Ammon's horn (tissue), 1 donor: ENCODE measurements at regions not wholly inside any gene's neighbourhood (a gene's known extent, or its start where the extent isn't known, plus 50 kb on each side); places are given as distances from the start of the nearest gene placed in this dataset.
"Not testable (repeated sequence)": the region's sequence is repeated elsewhere in the genome, so short reads cannot be mapped to it uniquely, and the experiment has no call there.

ENCODE experiments used
- DNase-seq: peaks from one replicate; pipeline ENCODE4 v3.0.0-alpha.2; 2016; ENCODE audit warnings: low spot score

DNA sequence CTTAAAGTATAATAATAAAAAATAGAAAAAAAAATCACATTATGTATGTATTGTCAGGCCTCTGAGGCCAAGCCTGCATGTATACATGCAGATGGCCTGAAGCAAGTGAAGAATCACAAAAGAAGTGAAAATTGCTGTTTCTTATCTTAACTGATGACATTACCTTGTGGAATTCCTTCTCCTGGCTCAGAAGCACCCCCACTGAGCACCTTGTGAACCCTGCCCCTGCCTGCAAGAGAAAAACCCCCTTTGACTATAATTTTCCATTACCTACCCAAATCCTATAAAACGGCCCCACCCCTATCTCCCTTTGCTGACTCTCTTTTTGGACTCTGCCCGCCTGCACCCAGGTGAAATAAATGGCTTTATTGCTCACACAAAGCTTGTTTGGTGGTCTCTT is 1086.5 kb downstream of the SORCS3 start:
- not testable (repeated sequence) for DNase-seq

DNA sequence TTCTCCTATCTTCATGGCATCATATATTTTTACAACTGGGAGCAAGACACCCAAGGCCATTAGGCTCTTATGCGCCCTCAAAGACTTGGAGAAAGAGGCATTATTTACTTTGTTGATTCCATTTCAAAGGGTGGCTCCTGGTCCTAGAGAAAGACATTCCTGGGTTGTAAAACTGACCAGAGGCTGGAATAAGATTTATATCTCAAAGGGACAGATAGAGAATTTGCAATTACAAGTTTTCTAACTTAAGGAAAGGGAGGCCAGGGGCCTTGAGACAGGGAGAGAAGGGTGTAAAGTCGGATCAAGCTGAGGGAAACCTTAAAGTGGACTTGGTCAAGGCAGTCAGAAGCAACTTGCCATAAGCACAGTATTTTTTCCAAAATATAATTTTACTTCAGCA is 1086.0 kb downstream of the SORCS3 start:
- no peak for DNase-seq

DNA sequence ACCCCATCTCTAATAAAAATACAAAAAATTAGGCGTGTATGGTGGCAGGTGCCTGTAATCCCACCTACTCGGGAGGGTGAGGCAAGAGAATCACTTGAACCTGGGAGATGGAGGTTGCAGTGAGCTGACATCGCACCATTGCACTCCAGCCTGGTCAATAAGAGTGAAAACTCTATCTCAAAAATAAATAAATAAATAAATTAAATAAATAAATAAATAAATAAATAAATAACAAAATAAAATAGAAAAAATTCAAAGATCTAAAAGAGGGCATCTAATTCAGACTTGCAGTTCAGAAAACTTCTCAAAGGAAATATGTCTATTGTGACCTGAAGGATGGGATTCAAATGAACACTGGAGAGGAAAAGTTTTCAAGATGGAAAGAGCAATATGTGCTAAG is 1085.1 kb downstream of the SORCS3 start:
- DNase-seq, result no peak

DNA sequence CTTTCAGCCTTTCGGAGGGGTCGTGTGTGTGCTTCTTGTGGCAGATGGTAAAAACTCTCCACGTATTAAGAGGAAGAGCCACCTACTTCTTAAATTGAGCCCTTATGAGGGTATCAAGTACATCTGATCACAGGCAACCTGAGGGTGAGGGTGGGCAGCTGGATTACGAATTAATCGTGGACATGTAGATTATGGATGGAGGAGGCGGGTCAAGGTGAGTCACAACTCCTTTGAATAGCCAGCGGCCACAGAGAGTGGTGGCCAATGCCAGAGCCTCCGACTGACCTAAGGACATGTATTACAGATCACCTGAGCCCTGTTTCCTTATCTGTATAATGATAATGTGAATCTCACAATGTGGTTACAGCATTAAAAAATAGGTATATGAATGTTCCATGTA is 1083.9 kb downstream of the SORCS3 start:
- DNase-seq, result no peak

DNA sequence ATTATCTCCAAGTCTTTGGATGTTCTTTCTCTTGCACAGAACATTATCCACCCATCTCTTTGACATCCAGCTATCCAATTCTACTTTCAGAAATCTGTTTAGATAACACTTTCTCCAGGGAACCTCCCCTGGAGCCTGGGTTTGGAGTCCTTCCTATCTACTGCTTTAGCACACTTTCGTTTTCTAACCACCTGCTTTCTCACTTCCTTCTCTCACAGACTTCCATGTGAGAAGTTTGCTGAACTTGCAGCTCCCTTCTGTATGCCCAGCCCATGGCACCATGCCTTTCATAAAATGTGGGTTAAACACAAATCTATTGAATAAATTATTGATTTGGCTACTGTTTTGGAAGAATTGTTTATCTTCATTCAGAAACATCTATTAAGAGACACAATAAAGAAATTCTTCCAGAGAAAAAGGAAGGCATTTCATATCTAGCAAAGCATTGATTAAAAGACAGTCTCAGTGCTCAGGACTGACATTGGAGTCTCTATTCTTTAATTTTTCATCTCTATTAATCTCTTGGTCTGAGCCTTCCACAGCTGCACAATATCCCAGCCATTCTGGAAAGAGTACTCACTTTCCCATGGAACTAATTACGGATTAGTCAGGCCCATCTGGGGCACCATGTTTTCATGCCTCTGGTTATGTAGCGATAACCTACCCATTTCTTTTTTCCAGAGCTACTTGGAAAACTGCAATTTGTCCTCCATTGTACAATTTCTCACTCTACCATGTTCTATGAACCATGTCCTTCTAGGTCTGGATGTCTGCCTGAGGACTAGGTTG is 1077.3 kb downstream of the SORCS3 start:
- no peak for DNase-seq

DNA sequence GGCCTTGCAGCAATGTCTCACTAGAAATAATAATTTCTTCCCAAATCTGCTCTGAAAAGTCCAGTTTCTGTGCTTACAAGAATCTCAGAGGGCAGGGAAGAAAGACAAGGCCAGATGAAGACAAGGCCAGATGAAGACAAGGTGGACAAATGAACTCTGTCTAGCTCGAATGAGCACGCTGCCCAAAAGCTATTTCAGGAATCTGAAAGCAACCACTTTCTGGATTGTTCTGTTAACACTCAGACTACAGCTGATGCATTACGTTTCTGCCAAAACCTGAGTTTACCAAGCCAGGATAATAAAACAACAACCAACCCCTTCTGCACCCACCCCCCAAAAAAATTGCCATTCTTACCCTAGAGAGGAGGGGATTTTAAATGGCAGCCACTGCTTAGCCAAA is 1073.6 kb downstream of the SORCS3 start:
- no peak for DNase-seq

DNA sequence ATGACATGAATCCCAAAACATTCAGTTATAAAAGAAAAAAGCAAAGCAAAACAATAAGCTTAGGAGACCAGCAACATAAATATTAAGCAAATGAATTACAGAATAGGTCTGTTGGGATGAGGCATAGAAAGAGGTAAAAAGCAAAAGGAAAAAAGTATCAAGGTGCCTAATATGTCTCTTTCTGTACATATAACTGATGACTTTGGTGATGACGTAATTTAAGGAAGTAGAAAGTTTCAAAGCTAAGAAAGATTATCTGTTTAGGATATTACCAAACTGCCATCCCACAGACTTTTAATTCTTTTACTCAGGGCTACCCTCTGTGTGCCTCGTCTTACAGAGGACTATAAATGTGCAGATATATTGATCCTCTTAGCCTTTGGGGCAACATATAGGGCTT is 1066.5 kb downstream of the SORCS3 start:
- DNase-seq, result no peak

DNA sequence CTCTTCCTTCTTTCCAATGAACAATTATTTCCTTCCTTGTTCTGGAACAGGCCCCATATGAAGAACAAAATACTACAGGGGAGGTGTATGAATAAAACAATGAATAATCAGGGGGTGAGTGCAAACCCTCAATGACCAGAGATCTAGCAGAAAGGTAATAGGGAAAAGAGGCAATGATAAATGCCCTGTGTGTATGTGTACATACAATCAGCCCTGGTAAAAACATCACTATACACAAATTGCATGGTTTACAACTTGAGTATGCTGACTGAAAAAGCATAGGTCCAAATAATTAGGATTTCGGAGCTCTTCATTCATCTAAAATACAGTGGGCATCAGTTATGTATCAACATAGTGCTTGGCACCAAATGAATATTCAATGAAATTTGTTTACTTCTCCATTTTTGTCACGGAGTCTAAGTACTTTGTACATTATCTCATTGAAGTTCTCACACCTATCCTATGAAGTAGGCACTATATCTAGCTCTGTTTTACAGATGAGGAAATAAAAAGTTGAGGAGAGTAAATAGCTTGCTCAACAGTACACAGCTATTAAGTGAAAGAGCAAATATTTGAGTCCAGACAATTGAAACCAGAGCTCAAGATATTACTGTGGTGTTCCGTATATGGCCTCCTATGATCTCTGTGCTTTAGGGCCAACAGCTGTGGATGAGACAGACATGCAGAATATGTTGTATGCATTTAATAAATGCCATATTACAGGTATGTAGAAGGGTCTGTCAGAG is 1065.4 kb downstream of the SORCS3 start:
- DNase-seq, result no peak

DNA sequence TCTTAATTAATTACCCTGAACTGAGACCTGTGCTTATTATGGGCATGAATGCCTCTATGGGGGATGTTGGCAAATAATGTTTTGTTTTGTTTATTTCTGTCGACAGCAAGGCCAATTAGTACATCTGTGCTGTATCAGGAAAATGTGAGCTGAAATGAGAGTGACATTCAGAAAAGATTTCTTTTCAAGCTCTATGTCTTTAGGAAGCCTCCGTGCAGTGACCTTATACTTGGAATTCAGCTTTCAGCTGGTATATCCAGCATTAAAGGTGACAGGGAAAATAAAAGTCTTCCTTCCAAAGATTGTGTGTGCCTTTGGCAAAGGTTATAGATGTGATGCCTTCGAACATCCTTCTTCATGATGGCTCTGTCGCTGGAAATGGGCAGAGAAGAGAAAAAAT is 1061.1 kb downstream of the SORCS3 start:
- no peak for DNase-seq

DNA sequence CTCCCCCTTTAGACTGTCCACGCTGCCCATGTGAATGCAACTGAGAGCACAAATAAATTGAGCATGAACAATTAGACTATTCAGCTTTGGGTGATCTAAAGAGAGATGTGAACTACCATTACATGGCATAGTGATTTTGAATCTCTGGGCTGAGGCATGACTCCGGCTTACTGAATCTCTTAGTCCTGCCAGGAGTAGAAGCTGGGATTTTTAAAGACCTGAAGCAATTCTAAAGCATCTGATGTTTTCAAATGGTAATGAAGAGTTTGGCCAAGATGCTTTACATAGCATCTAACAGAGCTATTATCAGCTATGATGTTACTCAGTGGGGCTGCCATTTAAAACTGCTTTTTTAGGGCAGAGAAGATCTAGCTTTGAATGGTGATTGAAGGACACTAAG is 1059.1 kb downstream of the SORCS3 start:
- DNase-seq, result no peak

DNA sequence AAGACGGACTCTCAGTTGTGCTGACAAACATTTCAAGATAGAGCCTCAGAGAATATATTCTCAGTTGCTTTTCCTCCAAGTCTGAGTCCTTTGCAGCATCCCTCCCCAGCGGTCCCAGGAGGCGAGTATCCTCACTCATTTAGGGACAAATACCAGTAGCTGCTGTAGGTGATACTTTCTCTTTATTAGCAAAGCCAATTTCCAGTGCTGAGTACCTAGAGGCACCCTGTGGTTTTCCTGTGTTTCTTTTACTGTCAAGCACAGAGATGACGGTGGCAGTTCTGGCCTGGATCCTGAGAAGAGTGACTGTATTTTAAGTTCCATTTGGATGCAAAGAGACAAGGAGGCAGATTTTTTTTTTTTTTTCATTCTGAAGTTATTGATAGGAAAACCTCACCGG is 1058.4 kb downstream of the SORCS3 start:
- no peak for DNase-seq

DNA sequence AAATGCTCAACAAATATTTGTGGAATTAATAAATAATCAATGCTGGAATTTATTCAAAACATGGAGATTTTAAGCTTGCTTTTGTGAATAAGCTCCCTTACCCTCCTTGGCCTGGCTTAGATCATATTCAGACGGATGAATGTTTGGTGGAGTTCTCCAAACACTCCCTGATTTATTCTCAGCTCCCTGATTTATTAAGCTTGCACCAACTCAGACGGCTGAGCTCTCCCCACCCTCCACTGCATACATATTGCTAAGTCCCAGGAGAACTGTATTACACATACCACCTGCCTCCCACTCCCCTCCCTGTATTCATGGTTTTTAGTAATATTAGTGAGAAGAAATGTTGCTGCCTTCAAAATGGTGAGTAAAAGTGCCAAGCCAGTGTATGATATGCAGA is 1057.5 kb downstream of the SORCS3 start:
- DNase-seq, result no peak

DNA sequence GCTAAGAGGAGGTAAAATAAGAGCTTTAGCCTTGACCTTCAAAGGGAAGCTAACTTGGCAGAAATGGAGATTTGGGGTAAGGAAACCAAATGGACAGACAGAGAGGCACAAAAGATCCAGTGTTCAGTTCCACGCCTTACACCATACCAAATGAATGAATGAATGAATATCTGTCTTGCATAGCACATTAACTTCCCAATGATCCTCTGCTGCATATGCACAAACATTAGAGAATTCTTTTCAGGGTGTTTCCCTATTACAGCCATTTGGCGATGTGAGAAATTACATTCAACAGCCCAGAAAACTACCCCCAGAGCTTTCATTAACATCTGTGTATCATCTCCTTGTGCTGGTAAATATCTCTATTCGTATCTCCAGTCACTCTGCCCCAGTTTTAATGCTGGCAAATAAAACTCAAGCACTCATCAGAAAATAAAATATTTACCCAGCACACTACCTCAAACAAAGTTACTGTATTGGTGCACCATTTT is 1056.2 kb downstream of the SORCS3 start:
- no peak for DNase-seq

DNA sequence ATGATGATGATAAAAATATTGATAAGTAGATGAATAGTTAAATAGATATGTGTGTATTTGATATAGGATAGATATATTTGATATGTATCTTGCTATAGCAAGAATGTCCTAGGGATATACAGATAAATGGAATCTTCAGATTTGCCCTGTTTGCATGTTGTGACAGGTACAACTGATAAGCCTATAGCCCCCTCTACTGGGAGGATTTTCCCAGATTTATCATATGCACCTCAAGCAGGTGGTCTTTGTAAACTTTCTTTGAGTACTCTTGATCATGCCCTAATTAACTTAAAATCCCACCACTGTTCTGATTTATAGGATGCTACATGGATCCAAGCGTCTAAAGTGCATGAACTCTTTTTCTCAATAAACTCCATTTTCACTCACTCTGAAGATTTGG is 1050.7 kb downstream of the SORCS3 start:
- peak; percentile 12 for DNase-seq

DNA sequence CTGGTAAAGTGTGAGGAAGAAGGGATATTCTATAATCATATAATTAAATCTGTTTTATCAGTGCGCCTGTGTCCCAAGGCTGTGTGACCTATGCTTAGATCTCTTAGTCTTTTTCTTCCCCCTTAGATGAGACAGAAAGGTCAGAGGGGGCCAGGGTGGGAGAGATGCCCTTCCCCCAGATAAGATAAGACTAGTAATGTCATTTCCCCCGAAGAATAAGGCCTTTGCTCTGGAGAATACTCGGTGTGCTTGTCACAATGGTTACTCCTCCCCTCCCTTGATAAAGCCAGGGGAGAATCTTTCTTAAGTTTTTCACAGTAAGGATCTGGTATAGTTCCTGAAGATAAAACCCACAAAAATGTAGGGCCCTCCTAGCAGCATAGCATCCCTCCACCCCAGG is 1041.8 kb downstream of the SORCS3 start:
- no peak for DNase-seq

DNA sequence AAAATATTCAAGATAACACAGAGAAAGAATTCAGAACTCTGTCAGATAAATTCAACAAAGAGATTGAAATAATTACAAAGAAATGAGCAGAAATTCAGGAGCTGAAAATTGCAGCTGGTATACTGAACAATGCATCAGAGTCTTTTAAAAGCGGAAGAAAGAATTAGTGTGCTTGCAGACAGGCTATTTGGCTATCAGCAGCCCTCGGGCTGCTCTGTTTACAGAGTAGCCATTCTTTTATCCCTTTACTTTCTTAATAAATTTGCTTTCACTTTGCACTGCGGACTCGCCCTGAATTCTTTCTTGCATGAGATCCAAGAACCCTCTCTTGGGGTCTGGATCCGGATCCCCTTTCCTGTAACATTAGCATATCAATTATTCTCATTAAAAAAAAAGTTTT is 1040.0 kb downstream of the SORCS3 start:
- DNase-seq, result no peak

DNA sequence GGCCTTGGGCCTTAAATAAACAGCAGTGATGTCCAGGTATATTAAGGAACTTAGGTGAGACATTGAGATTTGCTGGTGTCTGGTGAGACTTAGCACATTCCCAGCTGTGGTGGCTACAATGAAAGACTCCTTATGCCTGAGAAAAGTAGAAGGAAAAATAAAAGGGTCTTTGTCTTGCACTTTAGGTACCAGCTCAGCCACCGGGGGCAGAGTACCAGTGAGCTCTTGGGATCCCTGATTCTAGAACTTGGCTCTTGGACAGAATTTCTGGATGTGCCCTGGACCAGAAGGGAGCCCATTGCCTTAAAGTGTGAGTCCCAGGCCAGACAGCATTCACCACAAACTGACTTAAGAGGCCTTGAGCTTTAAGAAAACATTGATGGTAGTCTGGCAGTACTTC is 1038.7 kb downstream of the SORCS3 start:
- no peak for DNase-seq

DNA sequence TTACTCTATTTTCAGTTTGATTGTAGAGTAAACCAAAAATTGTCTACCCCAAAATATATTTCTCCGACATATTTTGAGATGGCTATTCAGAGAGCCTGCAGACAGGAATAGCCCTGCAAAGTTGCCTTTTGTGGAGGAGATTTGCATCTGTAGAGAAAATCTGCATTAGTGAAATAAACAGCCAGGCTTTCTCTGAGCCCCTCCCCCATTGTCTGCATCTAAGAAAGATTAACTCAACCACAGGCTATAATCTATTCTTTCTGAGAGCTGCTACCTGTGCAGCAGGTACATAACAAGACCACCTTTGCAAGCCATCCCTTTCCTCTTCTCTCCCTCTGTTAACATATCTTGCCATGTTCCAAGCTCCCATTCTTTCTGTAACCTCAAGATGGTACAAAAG is 1034.2 kb downstream of the SORCS3 start:
- DNase-seq, result no peak

DNA sequence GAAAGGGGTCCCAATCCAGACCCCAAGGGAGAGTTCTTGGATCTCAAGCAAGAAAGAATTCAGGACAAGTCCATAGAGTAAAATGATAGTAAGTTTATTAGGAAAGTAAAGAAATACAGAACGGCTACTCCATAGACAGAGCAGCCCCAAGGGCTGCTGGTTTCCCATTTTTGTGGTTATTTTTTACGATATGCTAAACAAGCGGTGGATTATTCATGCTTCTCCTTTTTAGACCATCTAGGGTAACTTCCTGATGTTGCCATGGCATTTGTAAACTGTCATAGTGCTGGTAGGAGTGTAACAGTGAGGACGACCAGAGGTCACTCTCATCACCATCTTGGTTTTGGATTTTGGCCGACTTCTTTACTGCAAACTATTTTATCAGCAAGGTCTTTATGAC is 1033.4 kb downstream of the SORCS3 start:
- no peak for DNase-seq

DNA sequence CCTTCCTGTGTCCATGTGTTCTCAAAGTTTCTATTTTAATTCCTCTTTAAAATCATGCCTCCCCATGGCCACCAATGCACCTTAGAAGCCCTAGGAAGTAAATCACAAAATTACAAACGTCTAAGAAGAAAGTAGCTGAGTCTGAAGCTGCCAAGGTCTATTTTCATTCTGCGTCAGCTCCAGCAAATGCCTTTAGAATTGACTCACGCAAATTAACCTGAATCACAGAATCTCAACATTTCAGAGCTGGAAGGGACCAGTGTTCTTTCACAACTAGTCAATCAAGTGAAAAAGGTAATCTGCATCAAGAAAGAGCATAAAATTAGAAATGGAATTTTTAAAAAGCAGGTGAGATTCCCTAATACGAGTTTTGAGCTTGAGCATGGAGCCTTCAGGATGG is 1017.6 kb downstream of the SORCS3 start:
- no peak for DNase-seq

DNA sequence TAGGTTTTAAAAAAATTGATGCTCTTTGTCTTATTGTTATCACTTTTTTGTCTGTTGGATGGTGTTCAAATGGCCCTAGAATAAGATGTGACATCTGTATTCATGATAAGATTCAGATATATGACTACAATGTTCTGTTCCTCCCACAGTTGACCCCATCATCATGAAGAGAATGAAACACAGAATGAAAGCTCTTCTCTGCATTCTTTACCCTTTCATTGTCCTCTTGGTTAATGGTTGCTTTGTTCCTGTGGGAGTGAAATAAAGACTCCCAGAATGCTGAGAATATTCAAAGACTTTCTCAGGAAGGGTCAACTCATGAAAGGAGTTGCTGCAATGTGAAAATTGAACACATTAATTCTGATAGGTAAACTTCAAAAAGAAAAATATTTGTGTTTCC is 1015.8 kb downstream of the SORCS3 start:
- DNase-seq, result no peak

DNA sequence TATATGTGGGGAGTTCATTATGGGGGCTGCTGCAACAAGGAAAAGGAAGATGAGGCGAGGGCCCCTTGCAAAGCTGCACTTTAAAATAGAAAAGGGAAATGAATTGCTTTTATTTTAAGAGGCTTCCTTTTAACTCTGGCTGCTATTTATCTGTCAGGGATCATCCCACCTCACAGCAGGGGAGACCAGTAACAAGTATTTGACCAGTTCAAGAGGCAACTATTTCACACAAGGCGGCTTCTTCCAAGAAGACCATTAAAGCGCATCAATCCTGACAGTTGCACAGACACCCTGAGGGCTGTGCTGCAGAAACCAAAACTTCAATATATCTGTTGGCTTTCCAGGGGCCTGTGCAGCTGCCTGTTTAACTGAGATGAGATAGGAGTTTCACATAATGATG is 1009.2 kb downstream of the SORCS3 start:
- DNase-seq, result no peak

DNA sequence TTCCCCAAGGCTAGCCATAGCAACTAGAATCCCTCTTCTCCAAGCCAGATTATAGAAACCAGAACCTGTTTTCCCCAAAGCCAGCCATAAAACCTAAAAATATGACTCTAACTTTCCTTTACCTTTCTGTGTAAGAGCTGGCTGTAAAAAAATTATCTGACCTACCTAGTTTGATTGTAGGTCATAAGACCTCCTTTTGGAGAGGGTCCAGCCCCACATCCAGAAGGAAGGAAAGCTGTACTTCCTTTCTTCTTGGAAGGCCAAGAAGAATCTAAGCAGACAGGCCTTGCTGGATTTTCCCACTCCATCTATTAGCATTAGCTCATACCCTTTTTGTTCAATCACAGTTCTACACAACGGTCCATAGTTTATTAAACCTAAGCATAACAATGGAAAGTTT is 1006.3 kb downstream of the SORCS3 start:
- no peak for DNase-seq

DNA sequence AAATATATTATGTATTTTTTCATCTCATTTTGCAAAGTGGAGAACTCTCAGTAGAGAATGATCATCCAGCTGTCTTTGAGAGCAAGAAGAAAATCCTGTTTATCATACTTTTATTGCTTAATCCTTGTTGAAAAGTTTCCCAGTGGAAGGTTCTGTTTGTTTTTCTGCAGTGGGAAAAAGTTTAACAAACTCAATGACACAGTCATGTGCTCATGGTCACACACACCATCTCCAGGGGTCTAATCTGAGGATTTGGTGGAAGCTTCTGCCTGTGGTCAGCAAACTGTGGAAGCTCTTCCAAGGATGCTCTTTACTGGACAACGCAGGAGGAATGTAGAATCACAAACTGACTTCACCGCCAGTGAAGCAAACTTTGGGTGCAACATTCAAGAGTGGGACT is 1003.9 kb downstream of the SORCS3 start:
- no peak for DNase-seq
